Spleen (tissue), 11 donors: ENCODE measurements at regions not wholly inside any gene's neighbourhood (a gene's known extent, or its start where the extent isn't known, plus 50 kb on each side); places are given as distances from the start of the nearest gene placed in this dataset.

Experiments
- DNase-seq: peaks from one replicate; pipeline ENCODE4 v3.0.0-alpha.2; 2020
- H3K27ac ChIP-seq, 8 donors: fragments of 200-600 bp; sonication (generic) in 7 of 8; 1 replicate in 4 of 8; 2 replicates in 4 of 8; pipeline versions ENCODE4 v1.5.0 to v1.8.0; 2016 to 2021; ENCODE audit warnings: inconsistent platforms in 4 of 8, mild to moderate bottlenecking in 4 of 8, moderate library complexity in 1 of 8
- H3K27me3 ChIP-seq, 7 donors: fragments of 200-600 bp; sonication (generic) in 6 of 7; replicated peaks in 1 of 7; 1 replicate in 4 of 7; 2 replicates in 3 of 7; pipeline versions ENCODE4 v1.5.0 to v1.8.0; 2016 to 2021; ENCODE audit warnings: inconsistent platforms in 3 of 7, mild to moderate bottlenecking in 1 of 7
- H3K36me3 ChIP-seq, 6 donors: fragments of 200-600 bp; sonication (generic) in 5 of 6; 1 replicate in 4 of 6; 2 replicates in 2 of 6; pipeline versions ENCODE4 v1.5.0 to v1.8.0; 2016 to 2021; ENCODE audit warnings: inconsistent platforms in 2 of 6
- H3K4me1 ChIP-seq, 6 donors: fragments of 200-600 bp; sonication (generic) in 5 of 6; 1 replicate in 3 of 6; 2 replicates in 3 of 6; pipeline versions ENCODE4 v1.5.0 to v1.8.0; 2016 to 2021; ENCODE audit warnings: inconsistent platforms in 3 of 6
- H3K4me3 ChIP-seq, 8 donors: fragments of 200-600 bp; sonication (generic) in 7 of 8; 1 replicate in 4 of 8; 2 replicates in 4 of 8; pipeline versions ENCODE4 v1.5.0 to v1.8.0; 2016 to 2021; ENCODE audit warnings: inconsistent platforms in 4 of 8, mild to moderate bottlenecking in 4 of 8, moderate library complexity in 2 of 8
- H3K9me3 ChIP-seq, 8 donors: fragments of 200-600 bp; sonication (generic) in 7 of 8; 1 replicate in 4 of 8; 2 replicates in 4 of 8; pipeline versions ENCODE4 v1.5.0 to v1.8.0; 2016 to 2021; ENCODE audit warnings: inconsistent platforms in 4 of 8
- CTCF ChIP-seq, 11 experiments: fragments of 200-600 bp in 7 of 11; fragments of 450-650 bp in 4 of 11; sonication (generic) in 4 of 11; IDR thresholded peaks in 8 of 11; conservative IDR thresholded peaks in 3 of 11; 1 replicate in 7 of 11; 2 replicates in 4 of 11; pipeline versions ENCODE4 v1.4.0 to v1.8.0; 2016 to 2021; ENCODE audit warnings: antibody characterized with exemption in 11 of 11, inconsistent platforms in 4 of 11, mild to moderate bottlenecking in 1 of 11
- POLR2A ChIP-seq, 3 donors: fragments of 450-650 bp; IDR thresholded peaks; one replicate each; pipeline ENCODE4 v1.5.1; 2017; ENCODE audit warnings: antibody characterized with exemption in 3 of 3, mild to moderate bottlenecking in 1 of 3
- POLR2AphosphoS5 ChIP-seq, 3 donors: sonication (generic); formaldehyde crosslinking; IDR thresholded peaks; one replicate each; pipeline ENCODE4 v1.5.1; 2017; ENCODE audit warnings: antibody characterized with exemption in 3 of 3
- WGBS, 5 donors: extraction: QIAGEN DNeasy Blood & Tissue Kit in 3 of 5; methylation state at CpG; one replicate each; pipeline versions ENCODE4 v1.1.5 to v1.1.7; 2013 to 2018; 5-methylcytosine and 5-hydroxymethylcytosine counted together
- intact Hi-C: fragments of 100-400 bp; cut with DNase I; formaldehyde crosslinking; loops from one replicate; pipeline ENCODE4 v1.15.0; 2023; ENCODE audit warnings: low total_unique reads
- donor health status: healthy with polysubstance abuse.
- donor health status: DM: no; HTN: no; CAD: no; lungs with moderate emphysema.
- donor health status: DM: no; HTN: no; CAD: no.
- donor health status: Bipolar disorder and iron deficiency.
- donor health status: healthy.
- donor health status: DM: no; HTN: no; CAD: no.
- donor health status: DM: yes; HTN: yes; CAD: no.

- Histone ChIP-seq H3K27ac (no peak overlapping the region), H3K9me3 (peaks cover 0 to 12% (median 2%) of the 10 kb centered on the region in 8 donors), H3K4me1 (no peaks in the 10 kb centered on the region), H3K36me3 (no peaks in the 10 kb centered on the region), H3K27me3 (no peaks in the 10 kb centered on the region), H3K4me3 (no peak overlapping the region)
- TF ChIP-seq CTCF (IDR thresholded peaks at IDR 0.05 in 8 of 11, conservative IDR thresholded peaks at IDR 0.05 in 3 of 11) = no peak
- no peak for DNase-seq
- intact Hi-C loops = no loop called here
- WGBS, 5 donors = 70 to 75% (median 73%) methylated on average over 3 of the region's 3 CpGs
Measured at GRCh38 chr7:79782256-79782655, 328.8 kb upstream of the MAGI2 start.

GRCh38 chr7:79781716-79782115, 328.2 kb upstream of the MAGI2 start:
- whole genome bisulfite sequencing, 5 donors = 54 to 79% (median 70%) methylated on average over 4 of the region's 4 CpGs
- TF ChIP-seq POLR2A (IDR thresholded peaks at IDR 0.05) = no peak
- no peak for TF ChIP-seq POLR2AphosphoS5 (IDR thresholded peaks at IDR 0.05)
- no peak for TF ChIP-seq CTCF (IDR thresholded peaks at IDR 0.05 in 8 of 11, conservative IDR thresholded peaks at IDR 0.05 in 3 of 11)
- no peak for DNase-seq

GRCh38 chr7:79778786-79779770, 325.6 kb upstream of the MAGI2 start:
- no peak for TF ChIP-seq POLR2AphosphoS5 (IDR thresholded peaks at IDR 0.05)
- no peak for TF ChIP-seq POLR2A (IDR thresholded peaks at IDR 0.05)
- no peak for TF ChIP-seq CTCF (IDR thresholded peaks at IDR 0.05 in 8 of 11, conservative IDR thresholded peaks at IDR 0.05 in 3 of 11)
- Histone ChIP-seq H3K27me3 (no peaks in the 10 kb centered on the region), H3K27ac (peak overlapping the region in 2 of 8 donors; percentile 12 to 16), H3K36me3 (no peaks in the 10 kb centered on the region), H3K4me3 (peak overlapping the region in 1 of 8 donors; percentile 28), H3K9me3 (peaks cover 0 to 12% (median 2%) of the 10 kb centered on the region in 8 donors), H3K4me1 (no peaks in the 10 kb centered on the region)
- intact Hi-C loops = no loop called here
- no peak for DNase-seq
- WGBS, 5 donors = 49 to 78% (median 58%) methylated on average over 9 of the region's 9 CpGs

More at GRCh38 chr7:79781716-79782115, 328.2 kb upstream of the MAGI2 start:
- Histone ChIP-seq H3K27me3 (no peaks in the 10 kb centered on the region), H3K9me3 (peaks cover 0 to 12% (median 2%) of the 10 kb centered on the region in 8 donors), H3K36me3 (no peaks in the 10 kb centered on the region), H3K4me1 (no peaks in the 10 kb centered on the region), H3K27ac (no peak overlapping the region), H3K4me3 (no peak overlapping the region)
- intact Hi-C loops = no loop called here

- H3K4me1 ChIP-seq = no peaks in the 10 kb centered on the region
- H3K36me3 ChIP-seq = no peaks in the 10 kb centered on the region
- no peak overlapping the region for H3K27ac ChIP-seq
- H3K9me3 ChIP-seq = peaks cover 0 to 6% (median 0%) of the 10 kb centered on the region in 8 donors
- intact Hi-C loops = no loop called here
- no peaks in the 10 kb centered on the region for H3K27me3 ChIP-seq
- 70 to 89% (median 85%) methylated on average over 3 of the region's 3 CpGs for whole genome bisulfite sequencing, 5 donors
- TF ChIP-seq CTCF (IDR thresholded peaks at IDR 0.05 in 8 of 11, conservative IDR thresholded peaks at IDR 0.05 in 3 of 11) = no peak
- TF ChIP-seq POLR2AphosphoS5 (IDR thresholded peaks at IDR 0.05) = no peak
- TF ChIP-seq POLR2A (IDR thresholded peaks at IDR 0.05) = no peak
- DNase-seq = no peak
- H3K4me3 ChIP-seq = no peak overlapping the region
Measured at GRCh38 chr7:79775911-79776310, 322.4 kb upstream of the MAGI2 start.
